Stimulated activated CD8-positive, alpha-beta memory T cell treated with anti-CD3 and anti-CD28 coated beads, Interleukin-15, amount 100 ng/mL, for 1 hour (primary cell): ENCODE measurements at regions not wholly inside any gene's neighbourhood (a gene's known extent, or its start where the extent isn't known, plus 50 kb on each side); places are given as distances from the start of the nearest gene placed in this dataset.

Experiments
- DNase-seq: peaks from one replicate; pipeline ENCODE4 v3.0.0-alpha.2; 2020; ENCODE audit warnings: low read depth

DNA sequence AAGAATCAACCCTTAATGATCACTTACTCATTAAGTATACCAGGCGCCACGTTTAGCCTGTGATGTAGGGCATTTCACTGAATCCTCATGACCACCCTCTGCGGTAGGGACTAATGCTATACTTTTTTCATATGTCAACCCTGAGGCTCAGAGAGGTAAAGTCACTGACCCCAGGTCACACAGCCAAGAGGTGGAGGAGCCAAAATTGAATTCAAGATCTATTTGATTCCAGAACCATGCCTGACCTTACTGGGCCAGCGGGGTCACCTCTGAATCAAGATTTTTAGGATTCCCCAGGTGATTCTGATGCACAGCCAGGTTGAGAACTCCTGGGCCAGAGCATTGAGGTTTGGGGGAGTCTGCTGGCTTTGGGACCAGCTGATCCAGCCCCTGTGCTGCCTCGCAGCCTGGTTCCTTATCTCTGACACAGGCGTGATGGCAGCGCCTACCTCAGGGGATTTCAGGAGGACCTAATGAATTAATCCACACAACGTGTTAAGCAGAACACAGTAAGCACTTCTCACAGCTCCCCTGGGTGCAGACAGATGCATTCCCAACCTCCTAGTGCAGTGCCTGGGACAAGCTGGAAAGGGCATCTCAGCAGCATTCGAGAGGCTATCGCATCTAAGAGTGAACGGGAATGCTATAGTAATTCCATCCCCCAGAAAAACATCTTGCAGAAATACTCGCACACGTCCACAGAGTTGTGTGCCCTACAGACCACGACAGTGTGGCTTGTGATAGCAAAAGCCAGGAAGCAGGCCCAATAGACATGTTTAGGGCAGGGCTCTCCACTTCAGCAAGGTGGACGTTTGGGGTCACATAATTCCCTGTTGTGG, 101.4 kb upstream of the PTPN1 start:
- DNase-seq, result no peak

DNA sequence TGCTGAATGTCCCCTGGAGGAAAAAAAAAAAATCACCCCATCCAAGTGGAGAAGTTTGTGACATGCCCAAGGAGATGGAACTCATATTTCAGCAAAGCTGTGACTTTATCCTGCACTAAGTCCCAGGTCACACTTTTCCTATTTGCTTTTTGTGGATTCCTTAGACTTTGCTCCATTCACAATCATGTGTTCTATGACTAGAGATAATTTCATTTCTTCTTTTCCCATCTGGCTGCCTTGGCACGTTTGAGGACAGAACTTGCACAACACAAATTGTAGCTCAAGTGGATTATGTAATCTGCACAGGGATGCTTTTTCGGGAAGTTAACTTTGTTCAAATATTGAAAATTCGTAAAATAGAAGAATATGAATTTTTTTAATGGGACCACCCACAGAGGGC, 100.7 kb upstream of the PTPN1 start:
- DNase-seq, result no peak

DNA sequence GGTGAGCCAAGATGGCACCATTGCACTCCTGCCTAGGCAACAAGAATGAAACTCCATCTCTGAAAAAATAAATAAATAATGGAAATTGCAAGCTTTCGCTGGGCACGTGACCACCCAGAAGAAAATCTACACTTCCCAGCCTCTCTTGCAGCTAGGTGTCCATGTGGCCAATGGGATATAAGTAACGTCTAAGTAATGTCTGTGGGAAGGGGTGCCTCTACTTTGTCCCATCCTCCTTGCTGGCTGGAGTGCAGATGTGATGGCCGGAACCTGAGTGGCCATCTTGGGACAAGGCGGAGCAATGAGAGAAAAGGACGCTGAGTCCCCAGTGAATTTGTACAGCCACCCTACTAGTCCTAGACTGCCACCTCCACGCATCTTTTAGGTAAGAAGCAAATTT, 99.8 kb upstream of the PTPN1 start:
- DNase-seq, result no peak

DNA sequence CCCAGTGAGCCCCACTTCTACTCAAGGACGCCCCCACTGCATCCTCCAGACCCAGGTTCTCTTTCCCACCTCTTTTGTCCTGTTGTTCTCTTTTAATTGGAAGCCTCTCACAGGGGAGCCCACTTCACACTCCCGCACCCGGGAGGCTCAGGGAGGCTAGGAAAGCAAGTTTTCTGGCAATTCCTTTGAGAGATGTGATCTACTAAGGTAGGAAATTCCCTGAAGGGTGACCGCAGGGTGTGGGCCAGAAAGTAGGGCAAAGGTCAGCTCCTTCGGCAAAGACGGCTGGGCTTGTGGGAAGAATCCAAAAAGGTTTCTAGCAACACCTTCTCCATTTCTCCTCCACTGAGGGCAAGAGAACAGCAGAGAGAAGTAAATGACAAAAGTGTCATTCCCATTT, 98.1 kb upstream of the PTPN1 start:
- no peak for DNase-seq

DNA sequence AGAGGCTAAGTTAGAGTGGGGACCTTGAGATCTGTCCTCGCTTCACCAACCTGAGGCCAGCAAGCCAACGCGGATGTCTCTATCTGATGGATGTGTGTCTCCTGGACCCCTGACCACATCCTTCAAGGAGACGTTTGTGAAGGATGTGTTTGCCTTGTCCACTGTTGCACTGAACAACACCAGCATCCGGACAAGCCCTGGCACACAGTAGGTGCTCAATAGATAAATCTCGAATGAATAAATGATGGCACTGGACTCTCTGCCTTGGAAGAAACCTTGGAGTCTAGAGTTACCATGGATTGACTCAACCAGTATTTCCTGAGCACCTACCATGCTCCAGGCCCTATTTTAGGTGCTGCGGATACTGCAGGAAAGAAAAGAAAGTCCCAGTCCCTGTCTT, 97.7 kb upstream of the PTPN1 start:
- DNase-seq, result no peak

DNA sequence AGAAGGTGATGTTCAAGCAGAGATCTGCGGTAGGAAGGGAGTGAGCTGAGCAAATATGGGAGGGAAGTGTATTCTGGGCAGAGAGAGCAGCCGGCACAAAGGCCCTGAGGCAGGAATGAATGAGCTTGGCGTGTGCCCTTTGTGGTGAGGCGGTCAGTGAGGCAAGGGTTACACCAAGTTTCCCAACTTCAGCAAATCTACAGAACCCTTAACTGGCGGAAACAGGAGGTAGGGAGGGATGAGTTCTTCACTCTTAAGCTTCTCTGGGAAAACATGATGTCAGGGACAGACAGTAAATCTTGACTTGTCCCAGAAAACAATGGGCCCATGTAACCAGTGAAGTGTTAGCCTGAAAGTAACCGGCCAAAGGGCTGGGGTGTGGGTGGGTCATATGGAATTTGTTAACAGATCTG, 97.1 kb upstream of the PTPN1 start:
- DNase-seq, result no peak

DNA sequence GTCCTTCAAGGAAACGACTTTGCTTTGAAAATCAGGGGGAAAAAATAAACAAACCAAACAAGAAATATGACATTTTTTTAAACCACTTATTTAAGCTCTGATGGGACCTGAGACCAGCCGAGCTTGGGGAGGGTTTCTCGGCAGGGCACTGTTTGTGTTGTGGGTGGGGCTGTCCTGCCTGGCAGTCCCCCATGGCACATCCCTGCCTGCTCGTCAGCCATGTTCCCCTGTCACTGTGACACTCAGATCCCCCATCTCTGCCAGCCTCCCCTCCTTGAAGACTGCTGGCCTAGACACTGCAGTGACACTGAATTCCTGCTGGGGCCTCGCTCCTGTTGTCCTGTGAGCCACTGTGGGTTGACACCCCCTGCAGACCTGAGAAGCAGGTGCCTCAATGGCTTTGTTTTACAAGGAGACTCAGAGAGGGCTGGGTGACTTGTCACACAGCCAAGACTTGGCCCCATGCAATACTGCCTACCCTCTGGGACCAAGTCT, 95.1 kb upstream of the PTPN1 start:
- no peak for DNase-seq

DNA sequence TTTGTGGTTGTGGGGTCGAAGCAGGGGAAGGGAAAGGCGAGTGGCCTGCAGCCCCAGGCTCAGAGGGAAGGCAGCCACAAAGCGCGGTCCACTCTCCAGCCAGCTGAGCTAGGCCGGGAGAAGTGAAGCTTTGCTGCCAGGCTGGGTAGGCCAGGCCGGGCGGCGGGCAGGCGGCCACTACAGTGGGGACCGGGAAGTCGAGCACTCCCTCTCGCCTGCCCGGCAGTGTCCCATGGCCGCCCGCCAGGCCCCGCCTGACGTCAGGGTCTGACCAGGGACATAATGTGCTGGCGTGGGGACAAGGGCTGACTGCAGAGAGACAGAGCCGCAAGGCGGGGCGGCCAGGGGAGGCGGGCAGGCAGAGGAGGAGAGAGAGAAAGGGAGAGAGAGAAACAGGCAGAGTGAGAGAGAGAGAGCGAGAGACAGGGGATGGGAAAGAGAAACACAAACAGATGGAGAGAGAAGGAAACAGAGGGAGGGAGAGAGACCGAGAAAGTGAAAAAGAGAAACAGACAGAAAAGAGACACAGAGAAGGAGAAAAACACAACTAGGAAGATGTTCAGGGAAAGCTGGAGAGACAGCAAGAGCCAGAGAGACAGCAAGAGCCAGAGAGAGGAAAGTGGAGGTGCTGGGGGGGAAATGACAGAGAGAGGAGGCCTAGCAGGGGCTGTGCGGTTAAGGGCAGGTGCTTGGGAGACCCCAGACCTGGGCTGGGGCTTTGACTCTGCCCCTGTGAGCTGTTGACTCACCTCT, 94.5 kb upstream of the PTPN1 start:
- no peak for DNase-seq

DNA sequence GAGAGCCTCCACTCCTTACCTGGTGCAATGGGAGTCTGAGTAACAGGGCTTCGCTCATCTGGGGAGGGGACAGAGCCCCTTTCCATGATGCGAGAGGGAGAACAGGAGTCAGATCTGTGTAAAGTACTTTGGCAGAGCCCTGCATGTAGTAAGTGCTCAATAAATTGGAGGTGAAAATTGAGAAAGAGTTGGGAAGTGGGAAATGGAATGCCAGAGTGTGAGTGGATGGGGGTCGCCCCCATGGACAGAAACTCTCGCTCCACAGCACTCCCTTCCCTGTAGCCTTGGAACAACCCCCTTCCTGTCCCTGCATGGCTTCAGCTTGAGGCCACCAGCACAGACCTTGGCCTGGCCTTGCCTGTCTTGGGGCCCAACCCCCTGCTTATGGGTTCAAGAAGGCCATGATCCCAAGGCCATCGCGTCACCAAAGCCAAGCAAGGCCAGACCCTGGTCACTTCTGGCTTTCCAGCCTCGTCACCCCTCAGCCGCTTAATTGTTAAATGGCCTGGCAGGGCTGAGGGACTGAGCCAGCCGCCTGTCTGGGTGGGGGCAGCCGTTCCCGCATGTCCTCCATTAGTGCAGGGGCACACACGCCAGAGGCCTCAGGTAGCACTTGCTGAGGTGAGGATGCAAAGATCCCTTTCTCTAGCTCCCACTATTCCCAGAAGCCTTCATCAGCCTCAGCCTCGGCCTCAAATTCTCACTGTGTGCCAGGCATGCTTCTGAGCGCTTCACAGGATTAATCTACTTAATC, 93.7 kb upstream of the PTPN1 start:
- DNase-seq, result no peak

DNA sequence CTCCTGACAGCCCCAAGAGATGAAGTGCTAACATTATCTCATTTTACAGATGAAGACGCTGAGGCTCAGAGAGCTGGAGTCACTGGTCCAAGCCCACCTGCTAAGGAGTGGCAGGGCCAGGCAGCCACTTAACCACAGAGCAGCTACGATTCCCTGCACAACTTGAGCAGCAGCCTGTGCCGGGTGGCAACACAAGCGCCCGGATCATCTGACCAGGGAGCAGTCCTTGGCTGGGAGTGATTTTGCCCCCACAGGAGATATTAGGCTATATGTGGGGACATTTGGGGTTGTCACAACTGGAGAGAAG, 93.2 kb upstream of the PTPN1 start:
- DNase-seq, result no peak

DNA sequence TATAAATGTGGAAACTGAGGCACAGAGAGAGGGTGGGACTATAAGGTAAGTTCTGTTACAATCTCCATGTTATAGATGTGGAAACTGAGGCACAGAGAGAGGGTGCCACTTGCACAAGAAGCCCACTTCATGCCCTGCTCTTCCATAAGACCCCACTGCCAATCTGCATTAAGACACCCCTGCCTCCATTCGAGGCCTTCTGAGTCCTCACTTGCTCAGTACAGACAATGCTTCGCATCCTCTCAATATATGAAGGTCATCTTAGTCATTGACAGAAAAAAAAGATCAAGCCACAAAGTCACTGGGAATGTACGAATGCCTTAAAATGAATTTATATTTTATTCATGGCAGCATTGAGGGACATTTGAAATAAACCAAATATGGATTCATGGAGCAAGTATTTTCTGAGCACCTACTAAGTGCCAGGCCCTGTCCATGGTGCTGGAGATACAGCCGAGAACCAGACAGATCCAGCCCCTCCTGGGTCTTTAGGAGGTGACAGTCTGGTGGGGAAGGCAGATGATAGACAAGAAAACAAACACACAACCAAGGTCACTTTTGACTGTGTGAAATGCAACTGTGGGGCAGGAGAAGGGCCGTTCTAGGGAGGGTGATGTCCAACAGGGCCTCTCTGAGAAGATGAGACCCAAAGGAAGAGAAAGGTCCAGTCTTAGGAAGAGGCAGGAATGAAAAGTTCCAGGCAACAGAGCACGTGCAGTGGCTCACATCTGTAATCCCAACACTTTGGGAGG, 92.5 kb upstream of the PTPN1 start:
- no peak for DNase-seq

DNA sequence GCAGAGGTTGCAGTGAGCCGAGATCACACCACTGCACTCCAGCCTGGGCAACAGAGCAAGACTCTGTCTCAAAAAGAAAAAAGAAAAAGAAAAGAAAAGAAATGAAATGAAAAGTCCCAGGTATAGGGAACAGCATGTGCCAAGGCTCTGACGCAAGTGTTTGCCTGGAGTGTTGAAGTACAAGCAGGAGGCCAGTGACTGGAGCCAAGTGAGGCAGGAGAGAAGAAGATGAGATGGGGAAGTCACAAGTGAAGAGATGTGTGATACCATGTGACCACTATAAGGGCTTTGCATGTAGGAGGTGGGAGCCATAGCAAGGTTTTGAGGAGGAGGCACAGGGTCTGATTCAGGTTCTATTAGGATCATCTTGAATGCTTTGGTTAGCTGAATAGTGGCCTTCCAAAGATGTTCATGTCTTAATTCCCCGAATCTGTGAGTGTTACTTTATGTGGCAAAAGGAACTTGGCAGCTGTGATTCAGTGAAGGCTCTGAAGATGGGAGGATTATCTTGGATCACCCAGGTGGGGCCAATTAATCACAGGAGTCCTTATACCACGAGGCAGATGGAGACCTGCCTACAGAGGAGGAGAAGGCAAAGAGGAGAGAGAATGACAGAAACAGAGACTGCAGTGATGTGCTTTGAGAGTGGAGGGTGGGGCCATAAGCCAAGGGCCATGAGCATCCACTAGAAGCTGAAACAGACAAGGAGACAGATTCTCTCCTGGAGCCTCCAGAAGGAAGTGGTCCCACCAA, 91.1 kb upstream of the PTPN1 start:
- DNase-seq, result no peak

DNA sequence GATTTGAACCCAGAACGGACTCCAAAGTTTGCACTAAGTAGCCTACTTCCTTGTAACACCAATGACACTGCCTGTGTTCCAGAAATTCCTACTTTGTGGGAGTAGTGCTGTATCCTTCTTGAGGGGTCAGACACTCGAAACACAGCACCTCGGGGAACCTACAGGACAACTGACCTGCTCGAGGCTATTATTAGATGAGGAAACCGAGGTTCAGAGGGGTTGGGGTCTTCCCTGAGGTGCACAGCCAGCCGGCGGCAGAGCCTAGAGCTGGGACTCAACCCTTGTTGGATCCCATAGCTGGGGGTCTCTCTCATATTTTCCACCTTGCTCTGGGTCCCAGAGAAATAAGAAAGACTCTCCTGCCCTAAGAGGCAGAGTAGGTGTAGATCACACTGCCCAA, 89.8 kb upstream of the PTPN1 start:
- DNase-seq, result no peak

DNA sequence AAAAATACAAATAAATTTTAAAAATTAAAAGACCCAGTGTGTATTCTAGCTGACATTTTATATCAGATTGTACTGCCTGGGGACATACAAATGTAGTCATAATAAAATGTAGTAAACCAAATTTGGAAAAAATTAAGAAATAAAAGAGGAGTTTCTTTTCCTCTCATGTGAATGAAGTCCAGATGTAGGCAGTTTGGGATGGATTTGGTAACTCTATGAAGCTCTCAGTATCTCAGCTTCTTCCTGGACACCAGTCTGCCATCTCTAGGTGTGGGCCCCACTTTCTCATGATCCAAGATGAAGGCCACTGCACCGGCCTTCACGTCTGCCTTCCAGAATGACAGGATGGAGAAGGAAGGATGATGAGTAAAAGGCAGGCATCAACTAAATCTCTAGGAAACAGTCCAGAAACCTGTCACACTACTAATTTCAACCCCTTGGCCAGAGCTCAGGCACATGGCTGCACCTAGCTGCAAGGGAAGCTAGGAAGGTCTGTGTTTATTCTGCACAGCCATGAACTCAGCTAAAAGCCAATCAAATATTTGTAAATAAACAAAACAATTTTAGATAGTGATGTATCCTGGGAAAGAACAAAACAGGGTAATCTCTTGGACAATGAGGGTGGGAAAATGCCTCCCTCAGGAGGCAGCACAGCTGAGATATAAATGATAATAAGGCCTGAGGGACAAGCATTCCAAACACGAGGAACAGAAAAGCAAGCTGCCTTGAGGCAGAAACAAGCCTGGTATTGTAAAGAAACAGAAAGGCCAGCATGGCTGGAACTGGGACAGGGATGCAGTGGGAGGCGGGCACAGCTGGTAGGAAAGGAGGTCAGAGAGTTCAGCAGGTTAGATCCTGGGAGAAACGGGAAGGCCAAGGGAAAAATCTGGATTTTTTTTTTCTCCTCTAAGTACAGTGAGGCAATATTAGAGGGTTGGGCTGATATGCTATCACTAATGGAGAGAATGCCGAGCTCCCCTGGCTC, 88.5 kb upstream of the PTPN1 start:
- no peak for DNase-seq

DNA sequence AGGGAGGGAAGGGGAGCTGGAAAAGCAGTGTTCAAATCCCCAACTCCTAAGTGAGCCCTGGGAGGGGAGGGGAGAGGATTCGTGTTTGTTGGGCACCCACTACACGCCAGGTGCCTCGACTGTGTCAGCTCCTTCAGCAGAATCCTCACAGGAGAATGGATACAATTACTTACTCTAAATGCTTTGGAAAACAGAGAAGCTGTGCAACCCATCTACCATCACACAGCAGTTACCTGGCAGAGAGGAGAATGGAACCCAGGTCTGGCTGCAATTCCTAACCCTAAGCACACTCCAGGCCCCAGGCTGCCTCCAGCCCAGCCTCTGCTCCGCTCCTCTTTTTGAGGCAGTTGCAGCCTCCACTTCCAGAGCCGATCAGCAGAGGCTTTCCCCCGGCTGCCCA, 86.4 kb upstream of the PTPN1 start:
- DNase-seq, result no peak

DNA sequence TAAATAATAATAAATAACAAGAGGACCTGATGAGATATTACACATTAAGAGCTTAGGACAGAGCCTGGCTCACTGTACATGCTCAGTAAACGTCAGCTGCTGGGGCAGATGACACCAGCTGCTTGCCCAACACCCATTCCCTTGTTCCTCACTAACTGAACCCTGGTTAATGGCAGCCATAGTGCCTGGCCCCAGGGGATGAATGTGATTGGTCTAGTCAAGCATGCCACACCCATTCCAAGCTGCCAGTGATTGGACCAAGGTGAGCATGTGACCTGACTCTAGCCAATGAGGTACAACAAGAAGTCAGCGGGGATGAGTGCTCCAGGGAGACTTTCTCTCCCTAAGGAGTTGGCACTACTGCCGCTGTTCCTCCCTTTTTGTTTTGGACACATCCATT, 85.1 kb upstream of the PTPN1 start:
- DNase-seq, result no peak

DNA sequence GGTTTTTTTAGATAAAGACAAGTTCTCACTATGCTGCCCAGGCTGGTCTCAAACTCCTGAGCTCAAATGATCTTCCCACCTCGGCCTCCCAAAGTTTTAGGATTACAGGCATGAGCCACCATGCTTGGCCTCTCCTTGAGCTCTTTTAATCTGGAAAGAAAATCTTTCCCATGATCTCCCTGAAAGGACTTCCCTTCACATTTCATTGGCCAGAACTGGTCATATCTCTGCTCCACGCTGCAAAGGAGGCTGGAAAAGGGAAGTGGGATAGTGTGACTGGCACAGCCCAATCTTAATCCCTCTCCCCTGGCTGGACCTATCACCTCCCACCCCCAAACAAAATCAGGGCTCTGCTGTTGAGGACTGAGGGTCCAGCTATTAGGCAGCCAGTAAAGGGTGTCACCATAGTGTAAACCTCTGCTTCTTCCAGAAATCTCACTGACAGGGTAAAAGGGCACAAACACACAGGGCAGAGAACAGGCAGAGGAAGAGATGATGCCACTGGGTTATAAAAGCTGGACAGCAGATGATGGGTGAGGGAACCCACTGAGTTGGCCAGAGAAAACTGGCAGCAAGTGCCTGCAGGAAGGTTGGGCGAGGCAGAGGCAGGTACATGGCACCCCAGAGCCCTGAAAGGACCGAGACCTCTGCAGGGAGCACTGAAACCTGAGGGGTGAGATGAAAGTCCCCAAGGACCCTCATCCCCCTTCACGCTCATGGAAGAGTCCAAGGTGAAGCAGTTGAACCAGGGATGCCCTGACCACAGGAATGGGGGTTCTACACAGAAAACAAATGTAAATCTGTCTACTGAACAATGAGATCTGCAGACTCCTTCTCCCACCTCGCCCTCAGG, 83.1 kb upstream of the PTPN1 start:
- no peak for DNase-seq

DNA sequence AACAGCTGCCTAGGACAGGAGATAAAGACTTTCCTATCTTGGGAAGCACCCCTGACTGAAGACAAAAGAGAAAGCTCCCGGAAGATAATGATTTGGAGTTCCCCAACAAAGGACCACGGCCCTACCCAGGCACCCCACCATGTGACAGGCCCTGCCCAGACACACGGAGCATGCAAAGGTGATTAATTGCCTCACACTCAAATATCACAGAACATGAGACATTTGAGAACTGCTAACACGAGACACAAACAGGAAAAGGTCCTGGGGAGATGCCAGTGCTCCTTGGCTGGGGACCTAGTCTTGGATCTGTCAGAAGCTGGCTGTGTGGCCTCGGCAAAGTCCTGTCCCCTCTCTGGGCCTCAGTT, 82.5 kb upstream of the PTPN1 start:
- DNase-seq, result no peak

DNA sequence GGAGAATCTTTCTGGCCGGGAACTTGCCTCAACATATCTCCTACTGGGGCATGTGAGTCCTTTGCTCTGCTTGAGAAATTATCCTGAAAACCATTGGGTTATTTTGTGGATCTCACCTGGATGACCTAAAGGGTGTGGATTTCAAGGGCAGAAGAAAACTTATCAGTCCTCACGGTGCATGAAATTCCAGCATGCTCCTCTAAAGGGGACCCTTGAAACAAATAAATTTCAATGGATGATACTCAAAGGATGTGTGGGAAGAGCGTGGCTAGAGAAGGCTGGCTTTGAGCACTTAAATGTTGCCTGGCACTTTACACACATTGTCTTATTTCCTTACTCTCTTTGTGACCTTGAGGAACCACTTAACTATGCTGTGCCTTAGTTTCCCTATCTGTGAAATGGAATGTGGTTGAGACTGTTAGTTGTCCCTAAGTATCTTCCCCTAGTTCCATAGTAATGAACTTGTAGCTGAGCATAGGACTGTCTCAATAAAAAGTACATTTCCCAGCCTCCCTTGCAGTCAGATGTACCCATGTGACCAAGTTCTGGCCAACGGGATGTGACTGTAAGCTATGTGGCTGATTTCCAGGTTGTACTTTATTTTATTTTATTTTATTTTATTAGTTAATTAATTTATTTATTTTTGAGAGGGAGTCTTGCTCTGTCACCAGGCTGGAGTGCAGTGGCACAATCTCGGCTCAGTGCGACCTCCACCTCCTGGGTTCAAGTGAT, 81.9 kb upstream of the PTPN1 start:
- no peak for DNase-seq
